HG02759 (cell line): ENCODE measurements at regions not wholly inside any gene's neighbourhood (a gene's known extent, or its start where the extent isn't known, plus 50 kb on each side); places are given as distances from the start of the nearest gene placed in this dataset.
"Not testable (repeated sequence)": the region's sequence is repeated elsewhere in the genome, so short reads cannot be mapped to it uniquely, and the experiment has no call there.

Experiments used
- ATAC-seq: cut with Tn5 transposase; IDR thresholded peaks from one replicate; pipeline ENCODE4 v1.9.1; 2021; ENCODE audit warnings: mild to moderate bottlenecking, moderate library complexity; ENCODE audit not compliant: unreplicated experiment

DNA sequence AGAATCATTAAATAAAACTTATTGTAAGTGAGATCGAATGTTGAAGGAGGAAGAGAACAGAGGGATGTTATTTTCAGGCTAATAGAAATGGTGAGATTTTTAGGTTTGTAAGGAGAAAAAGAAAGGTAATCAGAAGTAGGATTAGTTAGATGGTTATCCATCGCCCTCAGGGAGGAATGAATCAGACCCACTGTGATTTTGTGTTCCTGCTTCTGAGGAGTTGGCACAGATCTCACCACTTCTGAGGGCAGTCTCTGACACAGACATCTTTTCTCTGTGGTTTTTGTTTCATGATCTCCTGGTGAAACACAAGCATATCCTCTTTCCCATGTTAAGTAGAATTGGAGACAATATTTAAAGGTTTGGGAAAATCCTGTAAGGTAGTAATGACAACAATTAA lies 1083.2 kb upstream of the AMELY start:
- ATAC-seq = not testable (repeated sequence)

DNA sequence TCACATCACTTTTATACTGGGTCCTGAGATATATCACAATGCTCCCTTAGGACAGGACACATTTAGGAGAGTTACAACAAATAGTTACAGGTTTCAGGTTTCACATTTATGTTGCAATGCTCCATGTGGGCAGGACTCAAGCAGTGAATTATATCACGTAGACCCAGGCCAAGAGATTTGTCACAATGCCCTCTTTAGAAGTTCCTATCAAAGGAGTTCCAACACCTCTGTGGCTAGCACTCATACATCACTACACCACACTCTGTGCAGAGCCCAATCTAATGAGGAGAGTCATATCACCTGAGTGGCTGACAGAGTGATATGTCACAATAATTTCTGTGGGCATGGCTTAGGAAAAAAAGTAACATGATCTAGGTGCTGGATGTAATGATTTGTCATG lies 1068.2 kb upstream of the AMELY start:
- no peak for ATAC-seq

DNA sequence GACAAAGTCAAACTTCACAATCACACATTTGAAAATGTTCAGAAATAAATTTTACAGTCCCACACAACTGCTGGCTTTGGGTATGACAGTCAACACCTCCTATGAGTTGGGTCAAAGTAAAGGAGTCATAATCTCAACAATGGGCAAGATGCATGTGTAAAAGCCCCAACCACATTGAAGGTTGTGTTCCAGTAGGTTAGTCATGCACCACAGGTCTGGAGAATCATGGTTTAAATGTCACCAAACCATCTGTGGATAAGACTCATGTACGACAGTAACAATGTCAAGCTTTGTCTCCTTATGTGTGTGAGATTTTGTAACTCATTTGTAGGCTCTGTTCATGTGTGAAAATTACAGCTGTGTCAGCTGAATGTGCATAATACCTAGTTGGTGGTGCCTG lies 1065.7 kb upstream of the AMELY start:
- peak; percentile 54 for ATAC-seq

DNA sequence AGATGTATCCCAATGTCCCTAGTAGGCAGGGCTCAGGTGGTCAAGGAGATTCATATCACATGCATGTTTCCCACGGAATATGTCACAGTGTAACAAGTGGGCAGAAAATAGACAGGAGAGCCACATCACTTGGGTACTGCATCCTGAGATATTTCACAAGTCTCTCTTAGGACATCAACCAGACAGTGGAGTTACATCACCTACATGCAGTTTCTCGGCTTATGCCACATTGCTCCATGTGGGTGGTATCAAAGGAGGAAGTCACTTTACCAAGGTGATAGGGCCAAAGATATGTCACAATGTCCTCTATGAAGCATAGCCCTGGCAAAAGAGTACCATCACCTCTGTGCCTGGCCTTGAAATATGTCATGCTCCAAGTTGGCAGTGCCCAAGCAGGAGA lies 1056.7 kb upstream of the AMELY start:
- ATAC-seq = no peak

DNA sequence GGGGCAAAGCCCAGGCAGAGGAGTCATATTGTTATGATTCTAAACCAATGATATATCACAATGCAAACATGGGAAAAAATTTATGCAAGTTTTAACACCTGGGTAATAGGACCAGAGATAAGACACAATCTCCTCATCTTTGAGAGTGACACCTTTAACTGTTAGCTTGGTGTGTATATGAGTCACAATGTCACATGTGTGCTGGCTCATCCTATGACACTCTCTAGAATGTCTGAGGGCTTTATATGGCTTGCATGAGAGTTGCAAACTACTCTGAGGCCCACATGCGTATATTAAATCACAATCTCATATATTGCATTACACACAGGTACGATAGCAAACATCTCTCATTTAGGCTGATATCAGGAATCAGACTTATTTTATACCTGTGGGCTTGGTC lies 1055.4 kb upstream of the AMELY start:
- no peak for ATAC-seq

DNA sequence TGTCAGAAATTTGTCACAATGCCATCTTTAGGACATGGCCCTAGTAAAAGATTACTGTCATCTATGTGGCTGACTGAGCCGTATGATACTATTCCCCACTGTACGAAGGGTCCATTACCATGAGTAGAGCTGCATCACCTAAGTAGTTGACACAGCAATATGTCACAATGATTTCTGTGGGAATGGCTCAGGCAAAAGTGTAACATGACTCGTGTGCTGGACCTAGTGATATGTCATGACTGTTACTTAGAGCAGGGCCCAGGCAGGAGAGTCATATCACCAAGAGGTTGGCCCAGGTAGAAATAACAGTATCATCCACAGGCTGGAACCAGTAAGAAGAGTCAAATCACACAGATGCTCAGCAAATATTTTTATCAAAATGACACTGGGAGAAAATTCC lies 1051.8 kb upstream of the AMELY start:
- no peak for ATAC-seq

DNA sequence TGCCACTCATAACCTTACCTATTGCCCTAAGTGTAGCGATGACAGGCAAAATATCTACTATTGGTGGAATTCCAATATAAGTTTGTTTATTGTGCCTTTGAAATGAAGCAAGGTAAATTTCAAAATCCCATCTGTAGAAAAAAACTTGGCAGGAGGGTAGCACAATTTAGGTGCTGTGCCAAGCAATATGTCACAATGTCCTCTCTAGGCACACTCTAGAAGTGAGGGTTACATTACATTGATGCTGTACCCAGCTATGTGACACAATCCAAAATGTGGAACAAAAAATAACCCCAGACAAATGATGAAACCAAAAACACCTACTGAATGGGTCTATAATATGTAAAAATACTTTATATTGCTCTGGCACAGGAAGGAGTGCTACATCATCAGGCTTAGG lies 1050.8 kb upstream of the AMELY start:
- no peak for ATAC-seq

DNA sequence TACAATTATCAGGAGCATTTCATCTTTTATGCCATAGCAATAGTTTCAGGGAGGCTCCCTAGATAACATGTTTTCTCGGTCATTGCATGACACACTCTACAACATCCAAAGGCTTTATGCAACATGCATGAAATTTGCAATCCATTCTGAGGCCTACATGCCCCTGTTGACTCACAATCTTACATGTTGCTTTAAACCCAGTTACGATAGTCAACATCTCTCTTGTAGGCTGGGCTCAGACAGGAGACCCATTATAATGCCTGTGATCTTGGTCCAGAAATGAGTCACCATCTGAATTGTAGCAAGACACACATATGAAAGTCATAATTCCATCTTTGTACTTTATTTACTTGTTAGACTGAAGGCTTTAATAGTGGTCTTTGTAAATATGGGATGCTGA lies 1050.3 kb upstream of the AMELY start:
- ATAC-seq = no peak

DNA sequence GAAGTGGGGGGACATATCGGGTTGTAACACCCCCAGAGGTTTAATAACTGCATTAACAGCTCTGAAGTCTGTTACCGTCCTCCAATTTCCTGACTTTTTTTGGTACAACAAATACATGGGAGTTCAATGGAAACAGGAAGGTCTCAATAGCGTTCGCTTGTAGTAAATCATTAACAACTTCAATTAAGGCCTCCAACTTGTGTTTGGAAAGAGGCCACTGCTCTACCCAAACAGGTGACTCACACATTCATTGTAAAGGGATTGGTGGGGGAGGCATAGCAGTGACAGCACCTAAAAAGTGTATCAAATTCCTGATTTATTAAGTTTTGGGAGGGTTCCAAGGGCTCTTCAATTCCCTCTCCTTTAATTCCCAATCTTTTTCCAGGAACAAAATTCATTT lies 1046.2 kb upstream of the AMELY start:
- ATAC-seq = no peak

DNA sequence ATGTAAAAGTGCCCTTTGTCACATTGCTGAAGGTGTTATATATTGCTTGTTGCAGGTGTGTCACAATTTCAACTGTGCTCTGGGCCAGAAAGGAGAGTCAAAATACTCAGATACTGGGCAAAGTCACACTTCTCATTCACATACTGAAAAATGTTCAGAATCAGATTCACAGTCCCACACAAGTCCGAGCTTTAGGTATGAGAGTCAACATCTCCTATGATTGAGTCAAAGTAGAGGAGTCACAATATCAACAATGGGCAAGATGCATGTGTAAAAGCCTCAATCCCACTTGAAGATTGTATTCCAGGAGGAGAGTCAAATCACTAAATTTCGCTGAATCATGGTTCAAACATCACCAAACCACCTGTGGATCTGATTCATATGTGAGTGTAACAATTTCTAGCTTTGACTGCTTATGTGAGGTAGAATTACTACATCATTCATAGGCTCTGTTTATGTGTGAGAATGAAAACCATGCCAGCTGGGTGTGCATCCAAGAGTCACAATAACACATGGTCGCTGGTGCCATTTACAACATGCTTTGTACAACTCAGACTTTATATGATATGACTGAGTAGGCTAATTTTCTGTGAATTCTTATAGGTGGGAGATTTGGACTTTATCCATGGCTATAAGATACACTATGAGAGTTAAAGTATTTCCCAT lies 1039.8 kb upstream of the AMELY start:
- ATAC-seq = no peak

DNA sequence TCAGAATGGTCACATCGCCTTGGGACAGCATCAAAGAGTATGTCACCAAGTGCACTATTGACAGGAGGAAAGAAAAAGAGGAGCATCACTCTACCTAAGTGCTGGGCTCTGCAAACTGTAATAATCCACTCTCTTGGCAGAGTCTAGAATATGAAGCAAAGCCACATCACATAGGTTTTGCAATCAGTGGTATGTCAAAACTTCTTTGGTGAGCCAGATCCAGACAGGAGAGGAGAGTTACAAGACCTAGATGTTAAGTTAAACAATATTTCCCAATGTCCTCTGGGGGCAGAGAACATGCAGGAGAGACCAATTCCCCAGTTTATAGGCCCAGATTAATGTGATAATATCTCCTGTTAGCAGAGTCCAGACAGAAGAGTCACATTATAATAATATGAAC lies 1032.6 kb upstream of the AMELY start:
- no peak for ATAC-seq

DNA sequence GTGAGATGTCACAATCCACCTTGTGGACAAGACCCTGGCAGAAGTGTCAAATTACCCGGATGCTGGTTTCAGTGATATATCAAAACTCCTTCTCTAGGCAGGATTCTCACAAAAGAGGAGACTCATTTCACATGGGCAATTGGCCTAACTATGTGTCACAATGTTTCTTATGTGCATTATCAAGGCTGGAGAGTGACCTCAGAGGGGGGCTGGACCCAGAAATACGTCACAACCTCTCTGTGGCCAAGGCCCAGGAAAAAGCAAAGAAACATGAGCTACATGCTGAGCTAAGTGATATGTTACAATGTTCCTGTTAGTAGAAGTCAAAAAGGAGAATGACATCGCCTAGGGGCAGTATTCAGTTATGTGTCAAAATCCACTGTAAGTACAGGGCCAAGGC lies 1031.2 kb upstream of the AMELY start:
- no peak for ATAC-seq

DNA sequence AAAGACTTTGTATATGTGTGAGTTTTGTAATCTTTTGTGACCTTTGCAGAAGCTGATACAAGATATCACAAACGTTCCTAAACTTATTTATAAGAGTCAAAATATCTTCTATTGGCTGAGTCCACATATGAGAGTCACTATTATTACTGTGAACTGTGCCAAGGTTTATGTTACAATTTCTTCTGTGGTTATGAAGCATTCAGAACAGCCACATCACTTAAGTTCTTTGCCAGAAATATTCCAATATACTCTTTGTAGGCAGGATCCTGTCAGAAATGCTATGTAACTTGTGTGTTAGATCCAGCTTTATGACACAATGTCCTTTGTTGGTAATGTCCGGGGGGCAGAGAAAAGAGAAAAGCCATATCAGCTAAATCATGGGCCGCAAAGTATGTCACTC lies 1030.3 kb upstream of the AMELY start:
- ATAC-seq = no peak

DNA sequence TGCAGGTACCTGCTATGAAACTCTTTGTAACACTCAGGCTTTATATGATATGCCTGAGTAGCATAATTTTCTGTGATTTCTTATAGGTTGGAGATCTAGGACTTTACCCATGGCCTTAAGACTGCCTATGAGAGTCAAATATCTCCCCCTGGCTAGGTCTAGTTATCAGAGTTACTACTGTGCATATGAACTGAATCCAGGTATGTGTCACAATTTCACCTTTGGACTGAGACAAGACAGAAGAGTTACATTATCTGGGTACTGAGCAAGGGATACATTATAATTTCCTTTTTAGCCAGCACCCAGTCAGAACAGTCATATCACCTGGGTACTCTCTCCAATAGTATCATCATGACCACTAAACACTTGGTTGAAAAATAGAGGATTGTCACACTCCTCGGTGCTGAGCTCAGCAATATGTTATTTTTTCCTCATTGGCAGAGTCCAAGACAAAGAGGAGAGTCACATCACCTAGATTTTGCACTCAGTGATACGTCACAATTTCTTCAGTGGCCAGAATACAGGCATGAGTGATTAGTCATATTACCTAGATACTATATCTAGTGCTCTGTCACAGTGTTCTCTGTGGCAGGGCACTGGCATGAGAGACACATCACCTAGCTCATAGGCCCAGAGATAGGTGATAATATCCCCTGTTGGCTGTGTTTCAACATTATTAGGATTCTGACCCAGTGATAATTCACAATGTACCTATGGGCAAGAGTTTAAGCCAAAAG lies 1027.6 kb upstream of the AMELY start:
- ATAC-seq = no peak

DNA sequence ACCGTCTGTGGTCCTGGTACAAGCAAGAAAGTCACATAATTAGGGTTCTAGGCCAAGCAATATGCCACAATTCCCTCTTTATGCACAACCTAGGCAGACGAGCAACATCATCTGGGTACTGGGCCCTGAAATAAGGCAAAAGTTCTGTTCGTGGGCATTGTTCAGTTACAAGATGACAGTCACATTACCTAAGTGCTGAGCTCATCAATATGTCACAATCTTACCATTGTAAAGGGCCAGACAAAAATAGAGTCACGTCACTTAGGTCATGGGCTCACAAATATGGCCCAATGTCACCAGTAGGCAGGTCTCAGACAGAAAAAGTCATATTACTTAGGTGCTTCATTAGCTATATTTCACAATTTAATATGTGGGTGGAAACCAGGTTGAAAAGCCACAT lies 1025.3 kb upstream of the AMELY start:
- no peak for ATAC-seq

DNA sequence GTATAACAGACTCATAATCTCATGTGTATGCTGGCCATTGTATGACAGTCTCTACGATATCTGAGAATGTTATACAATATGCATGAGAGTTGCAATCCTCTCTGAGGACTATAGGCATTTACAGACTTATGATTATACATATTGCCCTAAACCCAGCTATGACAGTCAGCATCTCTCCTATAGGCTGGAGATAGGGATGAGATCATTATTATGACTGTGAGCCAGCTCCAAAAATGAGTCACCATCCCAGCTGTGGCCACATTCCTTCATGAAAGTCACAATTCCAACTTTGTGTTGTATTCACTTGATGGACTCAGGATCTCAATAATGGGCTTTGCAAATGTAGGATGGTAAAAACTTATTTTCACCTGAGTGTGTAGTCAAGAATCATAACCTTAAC lies 1024.5 kb upstream of the AMELY start:
- ATAC-seq = no peak

DNA sequence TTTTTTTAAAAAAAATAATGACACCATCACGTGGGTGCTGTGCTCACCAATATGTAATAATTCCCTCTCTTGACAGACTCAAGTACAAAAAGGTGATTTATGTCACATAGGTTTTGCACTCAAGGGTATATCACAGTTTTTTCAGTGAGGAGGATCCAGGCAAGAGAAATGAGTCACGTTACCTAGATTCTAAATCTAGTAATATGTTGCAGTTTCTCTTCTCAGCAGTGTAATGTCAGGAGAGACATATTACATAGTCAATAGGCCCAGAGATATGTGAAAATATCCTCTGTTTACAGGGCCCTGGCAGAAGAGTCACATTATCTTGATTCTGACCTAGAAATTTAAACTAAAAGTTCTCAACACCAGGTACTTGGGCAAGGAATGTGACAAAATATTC lies 1024.1 kb upstream of the AMELY start:
- no peak for ATAC-seq

DNA sequence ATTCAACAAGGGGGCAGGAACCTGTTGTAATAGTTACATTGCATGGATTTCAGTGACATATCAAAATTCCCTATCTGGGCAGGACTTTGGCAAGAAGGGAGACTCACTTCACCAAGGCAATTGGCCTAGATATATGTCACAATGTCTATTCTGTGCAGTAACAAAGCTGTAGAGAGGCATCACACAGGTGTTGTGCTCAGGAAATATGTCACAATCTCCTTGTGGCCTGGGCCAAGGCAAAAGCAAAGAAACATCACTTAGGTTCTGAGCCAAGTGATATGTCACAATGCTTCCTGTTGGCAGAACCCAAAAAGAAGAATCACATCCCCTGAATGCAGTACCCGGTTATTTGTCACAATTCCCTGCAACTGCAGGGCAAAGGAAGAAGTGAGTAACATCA lies 1020.9 kb upstream of the AMELY start:
- no peak for ATAC-seq

DNA sequence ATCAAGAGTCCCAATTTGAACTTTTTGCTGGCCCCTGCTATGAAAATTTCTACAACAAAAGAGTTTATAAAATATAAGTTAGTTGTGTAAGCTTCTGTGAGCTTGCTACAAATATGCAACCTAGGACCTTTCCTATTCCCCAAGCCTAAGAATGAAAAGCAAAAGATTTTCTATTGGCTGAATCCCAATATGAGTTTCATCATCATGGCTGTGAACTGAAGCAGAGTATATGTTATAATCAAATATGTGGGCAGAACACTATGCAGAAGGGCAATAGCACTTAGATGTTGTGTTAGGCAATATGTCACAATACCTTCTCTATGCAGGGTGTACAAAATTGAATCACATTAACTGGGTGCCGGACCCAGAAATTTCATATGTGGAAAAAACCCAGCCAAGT lies 1018.3 kb upstream of the AMELY start:
- no peak for ATAC-seq

DNA sequence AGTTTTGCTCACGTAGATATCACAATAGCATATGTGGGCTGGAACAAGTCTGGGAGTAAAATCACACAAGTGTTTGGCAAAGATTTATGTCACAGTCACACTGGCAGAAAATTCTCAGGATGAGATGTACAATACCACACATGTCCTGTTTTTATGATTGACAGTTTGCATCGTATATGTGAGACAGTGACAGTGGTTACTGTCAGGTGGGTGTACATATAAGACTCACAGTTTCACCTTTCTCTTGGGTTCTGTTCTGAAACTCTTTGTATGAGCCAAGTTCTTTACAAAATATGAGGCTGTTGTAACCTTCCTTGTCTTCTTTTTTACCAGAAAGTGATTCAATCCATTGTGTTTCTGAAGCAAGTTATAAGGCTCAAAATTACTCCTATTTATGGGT lies 1012.5 kb upstream of the AMELY start:
- no peak for ATAC-seq

DNA sequence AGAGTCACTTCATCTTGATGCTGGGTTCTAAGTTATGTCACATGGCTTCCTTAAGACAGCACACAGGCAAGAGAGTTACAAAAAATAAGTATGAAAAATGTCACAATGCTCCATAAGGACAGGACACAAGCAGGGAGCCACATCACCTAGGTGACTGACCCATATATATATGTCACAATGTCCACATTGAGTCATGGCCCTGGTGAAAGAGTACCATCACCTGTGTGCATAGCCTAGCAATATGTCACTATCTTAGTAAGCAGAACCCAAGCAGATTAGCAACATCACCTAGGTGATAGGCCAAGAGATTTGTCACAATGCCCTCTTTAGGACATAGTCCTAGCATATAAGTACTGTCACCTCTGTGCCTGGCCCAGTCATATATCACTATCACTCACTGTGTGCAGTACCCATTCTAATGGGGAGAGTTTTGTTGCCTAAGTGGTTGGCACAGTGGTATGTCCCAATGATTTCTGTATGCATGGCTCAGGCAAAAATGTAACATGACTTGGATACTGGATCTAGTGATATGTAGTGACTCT lies 1012.0 kb upstream of the AMELY start:
- ATAC-seq = no peak

DNA sequence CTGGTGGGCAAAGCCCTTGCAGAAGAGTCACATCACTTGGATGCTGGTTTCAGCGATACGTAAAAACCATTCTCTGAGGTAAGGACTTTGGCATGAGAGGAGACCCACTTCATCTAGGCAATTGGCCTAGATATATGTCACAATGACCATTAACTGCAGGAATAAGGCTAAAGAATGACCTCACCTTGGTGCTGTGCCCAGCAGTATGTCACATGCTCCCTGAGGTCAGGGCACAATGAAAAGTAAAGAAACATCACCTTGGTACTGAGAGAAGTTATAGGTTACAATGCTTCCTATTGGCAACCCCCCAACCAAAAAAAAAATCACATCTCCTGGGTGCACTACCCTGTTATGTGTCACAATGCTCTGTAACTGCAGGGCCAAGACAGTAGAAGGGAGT lies 1008.8 kb upstream of the AMELY start:
- ATAC-seq = no peak

DNA sequence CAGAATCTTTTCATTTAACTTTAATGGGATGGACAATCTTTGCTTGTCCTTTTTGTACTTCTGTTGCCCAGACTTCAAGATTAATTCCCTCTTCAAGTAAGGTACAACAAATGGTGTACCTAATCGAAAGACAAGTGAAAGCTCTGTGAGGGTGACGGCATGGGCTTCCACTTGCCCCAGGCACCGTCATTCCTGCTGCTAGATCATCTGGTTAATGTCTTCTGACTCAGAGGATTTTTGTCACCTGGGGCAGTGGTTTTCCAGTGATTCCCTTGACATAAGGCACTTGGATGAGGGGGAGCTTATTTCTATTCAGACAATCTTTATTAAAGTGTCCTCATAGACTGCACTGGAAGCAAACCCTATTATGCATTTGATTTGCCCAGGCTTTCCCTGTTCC lies 977.0 kb upstream of the AMELY start:
- ATAC-seq = no peak
